PC-3 (cell line): ENCODE measurements at regions not wholly inside any gene's neighbourhood (a gene's known extent, or its start where the extent isn't known, plus 50 kb on each side); places are given as distances from the start of the nearest gene placed in this dataset.

ENCODE experiments used
- ATAC-seq: fragments of 200-7000 bp; cut with Tn5 transposase; 2 replicates; pipeline ENCODE4 v1.9.1; 2020; ENCODE audit warnings: mild to moderate bottlenecking, moderate library complexity
- BruUV-seq: library from RNA; stranded (reverse); fragments of 400-500 nt; replicated peaks from 2 replicates; lab custom pipeline; 2021; lab: Mats Ljungman, UMichigan
- CTCF ChIA-PET: fragments of 300-600 bp; sonication (Branson Sonifier 250); formaldehyde crosslinking; loops from one replicate; lab custom pipeline; 2022; ENCODE audit warnings: antibody characterized with exemption; lab: Charles Lee
- POLR2A ChIA-PET: fragments of 300-600 bp; sonication (Branson Sonifier 250); formaldehyde crosslinking; loops from one replicate; lab custom pipeline; 2022; ENCODE audit warnings: antibody characterized with exemption; ENCODE audit not compliant: unreplicated experiment; lab: Charles Lee
- DNase-seq: peaks from one replicate; pipeline ENCODE4 v3.0.0-alpha.2; 2015
- H2AFZ ChIP-seq: fragments of 300-600 bp; sonication (generic); 2 replicates; pipeline ENCODE4 v1.6.0; 2016; ENCODE audit warnings: antibody characterized with exemption, low read length
- H3F3A ChIP-seq: fragments of 300-600 bp; sonication (generic); one replicate; pipeline ENCODE4 v1.6.0; 2017; ENCODE audit warnings: antibody characterized with exemption, low read length, control low read depth, mild to moderate bottlenecking; ENCODE audit not compliant: unreplicated experiment
- H3K27ac ChIP-seq: fragments of 300-600 bp; sonication (generic); 2 replicates; pipeline ENCODE4 v1.5.1; 2016; ENCODE audit warnings: mild to moderate bottlenecking, low read length
- H3K27me3 ChIP-seq: fragments of 300-600 bp; sonication (generic); 2 replicates; pipeline ENCODE4 v1.6.1; 2016; ENCODE audit warnings: low read length, mixed read lengths
- H3K36me3 ChIP-seq: fragments of 300-600 bp; sonication (generic); 2 replicates; pipeline ENCODE4 v1.6.1; 2016; ENCODE audit warnings: low read depth, mixed run types, low read length, mixed read lengths
- H3K4me1 ChIP-seq: fragments of 300-600 bp; sonication (generic); 2 replicates; pipeline ENCODE4 v1.5.1; 2016; ENCODE audit warnings: low read length; ENCODE audit not compliant: insufficient read depth
- H3K4me2 ChIP-seq: fragments of 300-600 bp; sonication (generic); 2 replicates; pipeline ENCODE4 v1.6.0; 2016; ENCODE audit warnings: low read length
- H3K4me3 ChIP-seq: fragments of 300-600 bp; sonication (generic); 2 replicates; pipeline ENCODE4 v1.5.1; 2016; ENCODE audit warnings: mild to moderate bottlenecking, low read length, mixed read lengths
- H3K79me2 ChIP-seq: fragments of 300-600 bp; sonication (generic); 2 replicates; pipeline ENCODE4 v1.6.1; 2017; ENCODE audit warnings: low read length, mixed read lengths
- H3K9ac ChIP-seq: fragments of 300-600 bp; sonication (generic); 2 replicates; pipeline ENCODE4 v1.6.0; 2016; ENCODE audit warnings: mild to moderate bottlenecking, low read length
- H3K9me2 ChIP-seq: fragments of 300-600 bp; sonication (generic); replicated peaks from 2 replicates; pipeline ENCODE4 v1.6.1; 2016; ENCODE audit warnings: mixed run types, low read length, mixed read lengths
- H3K9me3 ChIP-seq: fragments of 300-600 bp; sonication (generic); 2 replicates; pipeline ENCODE4 v1.6.1; 2016; ENCODE audit warnings: low read length, mixed read lengths
- H4K20me1 ChIP-seq: fragments of 300-600 bp; sonication (generic); 2 replicates; pipeline ENCODE4 v1.6.1; 2016; ENCODE audit warnings: low read length, mixed read lengths
- CTCF ChIP-seq: fragments of 300-600 bp; sonication (generic); conservative IDR thresholded peaks from 2 replicates; pipeline ENCODE4 v1.5.1; 2017; ENCODE audit warnings: antibody characterized with exemption, low read depth, mild to moderate bottlenecking, low read length
- EZH2 ChIP-seq: fragments of 300-600 bp; sonication (generic); IDR thresholded peaks from one replicate; pipeline ENCODE4 v1.6.1; 2017; ENCODE audit warnings: antibody characterized with exemption, mild to moderate bottlenecking, low read length; ENCODE audit not compliant: unreplicated experiment
- EZH2phosphoT487 ChIP-seq: fragments of 300-600 bp; sonication (generic); IDR thresholded peaks from 2 replicates; pipeline ENCODE4 v1.6.1; 2018; ENCODE audit warnings: mild to moderate bottlenecking, antibody characterized with exemption, low read length, borderline replicate concordance
- intact Hi-C: fragments of 100-400 bp; cut with micrococcal nuclease; formaldehyde crosslinking; loops from 2 replicates; pipeline ENCODE4 v1.9.0; 2023

- no peaks in the 10 kb centered on the region for H3F3A ChIP-seq
- H3K9ac ChIP-seq, result no peak overlapping the region
- H3K9me2 ChIP-seq, result no peaks in the 10 kb centered on the region
- DNase-seq, result no peak
- no peak for ATAC-seq
- CTCF ChIA-PET, result interaction anchor here (0.5 kb wide), 1 partner anchor 91 kb away, joined by 3 read pairs; no protein-coding TSS in a partner anchor
- no peak overlapping the region for H3K4me3 ChIP-seq
- H3K27me3 ChIP-seq, result no peaks in the 10 kb centered on the region
- no peak overlapping the region for H3K4me2 ChIP-seq
- H3K79me2 ChIP-seq, result no peaks in the 10 kb centered on the region
- H4K20me1 ChIP-seq, result no peaks in the 10 kb centered on the region
- no peaks in the 10 kb centered on the region for H3K9me3 ChIP-seq
- no peaks in the 10 kb centered on the region for H3K36me3 ChIP-seq
- H3K27ac ChIP-seq, result no peak overlapping the region
- H2AFZ ChIP-seq, result no peak overlapping the region
- intact Hi-C loops, result no loop called here
- TF ChIP-seq EZH2phosphoT487, result no peak
- TF ChIP-seq CTCF, result no peak
- TF ChIP-seq EZH2, result no peak
- POLR2A ChIA-PET, result no interaction called here
- BruUV-seq, result no TSS peak
- H3K4me1 ChIP-seq, result no peaks in the 10 kb centered on the region
Observed at GRCh38 chr4:16431866-16432265, 205.6 kb upstream of the TAPT1 start.

DNA sequence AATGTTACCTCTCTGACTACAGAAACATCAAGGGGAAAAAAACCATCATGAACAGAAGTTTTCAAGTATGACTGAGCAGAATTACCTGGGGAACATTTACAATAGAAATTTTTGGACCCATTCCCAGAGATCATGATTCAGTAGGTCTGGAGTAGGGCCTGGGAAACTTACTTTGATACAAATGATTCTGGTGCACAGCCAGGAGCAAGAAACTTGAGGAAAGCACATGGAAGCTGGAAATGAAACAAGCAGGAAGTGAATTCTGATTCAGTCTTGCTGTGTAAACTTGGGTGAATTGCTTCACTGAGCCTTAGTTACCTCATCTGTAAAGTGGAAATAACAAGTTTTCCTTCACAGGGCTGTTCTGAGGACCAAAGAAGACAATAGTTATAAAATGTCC is 192.5 kb upstream of the TAPT1 start:
- Histone ChIP-seq H2AFZ (peak overlapping the region; percentile 56; the same call in 1 of the 2 replicates), H3K4me2 (peak overlapping the region; percentile 64), H3K79me2 (no peaks in the 10 kb centered on the region), H3K36me3 (no peaks in the 10 kb centered on the region), H3K27ac (peak overlapping the region; percentile 92), H3K9ac (peak overlapping the region; percentile 60), H4K20me1 (no peaks in the 10 kb centered on the region), H3K9me2 (no peaks in the 10 kb centered on the region), H3F3A (peaks cover 4% of the 10 kb centered on the region), H3K4me1 (peaks cover 20% of the 10 kb centered on the region), H3K4me3 (no peak overlapping the region), H3K27me3 (no peaks in the 10 kb centered on the region), H3K9me3 (no peaks in the 10 kb centered on the region)
- intact Hi-C loops, result no loop called here
- no TSS peak for BruUV-seq
- no peak for TF ChIP-seq CTCF
- TF ChIP-seq EZH2, result no peak
- no peak for TF ChIP-seq EZH2phosphoT487
- CTCF ChIA-PET, result no interaction called here
- DNase-seq (peak; percentile 95), ATAC-seq (peak; percentile 89)
- POLR2A ChIA-PET, result no interaction called here

DNA sequence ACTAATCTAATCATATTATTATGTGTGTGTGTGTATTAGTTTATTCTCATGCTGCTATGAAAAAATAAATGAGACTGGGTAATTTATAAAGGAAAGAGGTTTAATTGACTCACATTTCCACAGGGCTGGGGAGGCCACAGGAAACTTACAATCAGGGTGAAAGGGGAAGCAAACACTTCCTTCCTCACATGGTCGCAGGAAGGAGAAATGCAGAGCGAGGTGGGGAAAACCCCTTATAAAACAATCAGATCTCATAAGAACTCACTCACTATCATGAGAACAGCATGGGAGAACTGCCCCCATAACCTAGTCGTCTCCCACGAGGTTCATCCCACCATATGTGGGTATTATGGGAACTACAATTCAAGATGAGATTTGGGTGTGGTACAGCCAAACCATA is 190.9 kb upstream of the TAPT1 start:
- H3K79me2 ChIP-seq, result no peaks in the 10 kb centered on the region
- ChIA-PET POLR2A (no interaction called here), CTCF (no interaction called here)
- no peaks in the 10 kb centered on the region for H3K36me3 ChIP-seq
- intact Hi-C loops, result no loop called here
- H3K4me3 ChIP-seq, result no peak overlapping the region
- no peak overlapping the region for H2AFZ ChIP-seq
- peak overlapping the region; percentile 92; the same call in 1 of the 2 replicates for H3K27ac ChIP-seq
- H3K9me2 ChIP-seq, result no peaks in the 10 kb centered on the region
- no peaks in the 10 kb centered on the region for H3K9me3 ChIP-seq
- no TSS peak for BruUV-seq
- no peak overlapping the region for H3K4me2 ChIP-seq
- no peaks in the 10 kb centered on the region for H3K27me3 ChIP-seq
- no peak overlapping the region for H3K9ac ChIP-seq
- H3F3A ChIP-seq, result peaks cover 4% of the 10 kb centered on the region
- H3K4me1 ChIP-seq, result peaks cover 20% of the 10 kb centered on the region
- H4K20me1 ChIP-seq, result no peaks in the 10 kb centered on the region
- TF ChIP-seq EZH2, result no peak
- TF ChIP-seq EZH2phosphoT487, result no peak
- no peak for TF ChIP-seq CTCF
- no peak for ATAC-seq
- DNase-seq, result no peak
